NCI-H2171 (cell line): ENCODE measurements at regions not wholly inside any gene's neighbourhood (a gene's known extent, or its start where the extent isn't known, plus 50 kb on each side); places are given as distances from the start of the nearest gene placed in this dataset.

Source experiments
- DNase-seq: peaks from one replicate; lab custom pipeline; 2025; lab: John Stamatoyannopoulos, UW

DNA sequence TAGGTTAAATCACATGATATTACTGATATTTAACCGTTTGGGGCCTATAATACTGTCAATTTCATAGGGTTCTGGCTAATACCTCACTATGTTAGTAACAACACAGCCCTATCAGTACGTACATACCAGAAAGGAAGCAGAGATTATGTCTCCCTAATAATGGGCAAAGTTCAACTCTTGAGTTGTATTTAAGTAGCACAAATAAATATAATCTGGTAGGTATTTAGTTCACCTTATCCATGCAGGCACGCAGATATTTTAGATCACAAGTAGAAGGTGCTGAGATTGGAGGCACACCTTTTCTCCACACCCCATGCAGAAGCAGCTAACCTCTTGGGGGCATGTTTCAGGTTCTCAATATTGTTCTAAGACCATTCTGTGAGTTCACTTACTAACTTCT is 118.9 kb downstream of the IRS1 start:
- DNase-seq, result no peak

- DNase-seq, result no peak
Measured at GRCh38 chr2:226679389-226680065, 120.1 kb downstream of the IRS1 start.

- no peak for DNase-seq
Measured at GRCh38 chr2:226678422-226678821, 121.2 kb downstream of the IRS1 start.

- DNase-seq, result no peak
Measured at GRCh38 chr2:226677080-226677479, 122.5 kb downstream of the IRS1 start.

DNA sequence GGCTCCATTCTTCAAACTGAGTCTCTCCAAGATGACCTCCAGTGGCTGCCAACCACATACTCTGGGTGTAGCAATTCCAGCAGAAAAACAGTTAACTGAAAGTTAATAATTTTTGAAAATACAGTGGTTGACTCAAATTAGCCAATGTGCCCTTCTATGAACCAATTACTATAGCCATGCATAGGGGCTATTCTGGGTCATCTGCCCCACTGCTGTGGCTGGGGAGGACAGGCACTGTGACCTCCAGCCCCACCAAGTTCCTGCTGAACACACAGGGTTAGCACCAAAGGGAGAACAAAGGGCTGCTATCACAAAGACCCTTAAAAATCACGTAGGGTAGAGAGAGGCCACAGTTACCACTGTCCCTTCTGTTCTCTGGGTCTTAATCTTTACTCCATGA is 123.0 kb downstream of the IRS1 start:
- no peak for DNase-seq

DNA sequence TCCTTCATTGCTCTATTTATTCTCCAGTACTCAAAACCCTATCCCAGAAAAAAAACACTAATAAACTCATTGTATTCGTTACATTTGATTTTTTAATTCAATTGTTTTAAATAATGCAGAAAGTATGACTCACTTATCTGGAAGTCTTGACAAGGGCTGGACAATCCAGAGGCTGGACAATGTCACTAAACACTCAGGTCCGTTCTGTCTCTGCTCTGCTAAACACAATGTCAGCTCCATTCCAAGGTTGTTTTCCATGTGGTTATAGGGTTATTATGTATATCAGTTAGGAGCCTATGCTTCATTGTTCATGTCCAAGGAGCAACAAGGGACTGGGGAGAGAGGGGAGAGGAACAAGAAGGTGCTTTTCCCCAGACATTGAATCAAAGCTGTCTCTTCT is 125.5 kb downstream of the IRS1 start:
- DNase-seq, result no peak

- DNase-seq, result no peak
Measured at GRCh38 chr2:226673314-226673723, 126.3 kb downstream of the IRS1 start.

DNA sequence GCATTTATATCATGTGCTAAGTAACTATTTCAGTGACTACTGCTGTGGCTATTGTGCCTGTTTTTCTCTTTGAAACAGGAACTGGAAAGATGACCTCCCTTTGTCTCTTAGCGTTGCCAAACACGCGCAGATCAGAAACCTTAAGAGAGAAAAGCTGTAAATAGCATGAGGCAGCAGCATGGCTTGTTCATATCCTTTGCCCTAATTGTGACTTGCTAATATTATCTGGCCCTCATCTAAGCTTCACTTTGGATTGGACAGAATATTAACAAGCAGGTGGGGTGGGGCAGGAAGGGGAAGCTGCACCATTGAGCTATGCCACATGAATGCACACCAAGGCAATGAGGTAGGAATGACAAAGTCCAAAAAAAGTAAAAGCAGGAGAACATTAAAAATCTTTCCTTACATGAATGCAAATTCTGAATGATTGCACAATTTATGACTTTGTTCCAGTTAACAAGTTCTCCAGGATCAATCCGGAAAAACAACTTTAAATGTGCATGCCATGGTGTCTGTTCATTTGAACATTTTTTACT is 128.4 kb downstream of the IRS1 start:
- DNase-seq, result no peak

- no peak for DNase-seq
Measured at GRCh38 chr2:226669905-226670304, 129.7 kb downstream of the IRS1 start.

DNA sequence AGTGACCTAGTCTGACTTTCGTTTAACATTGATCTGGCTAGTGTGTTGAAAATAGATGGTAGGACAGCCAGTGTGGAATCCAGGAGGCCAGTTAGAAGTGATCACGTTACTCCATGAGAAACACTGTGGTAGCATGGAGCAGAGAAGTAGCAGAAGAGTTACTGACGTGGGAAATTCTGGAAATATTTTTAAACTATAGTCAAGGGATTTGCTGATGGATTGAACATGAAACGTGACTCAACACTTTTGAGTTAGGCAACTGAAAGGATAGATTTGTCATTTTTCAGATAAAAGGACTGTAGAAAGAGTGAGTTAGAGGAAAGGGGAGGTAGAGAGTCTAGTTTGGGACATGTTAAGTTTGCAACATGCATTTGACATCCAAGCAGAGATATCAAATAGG is 130.4 kb downstream of the IRS1 start:
- no peak for DNase-seq

- no peak for DNase-seq
Measured at GRCh38 chr2:226667736-226668135, 131.9 kb downstream of the IRS1 start.

DNA sequence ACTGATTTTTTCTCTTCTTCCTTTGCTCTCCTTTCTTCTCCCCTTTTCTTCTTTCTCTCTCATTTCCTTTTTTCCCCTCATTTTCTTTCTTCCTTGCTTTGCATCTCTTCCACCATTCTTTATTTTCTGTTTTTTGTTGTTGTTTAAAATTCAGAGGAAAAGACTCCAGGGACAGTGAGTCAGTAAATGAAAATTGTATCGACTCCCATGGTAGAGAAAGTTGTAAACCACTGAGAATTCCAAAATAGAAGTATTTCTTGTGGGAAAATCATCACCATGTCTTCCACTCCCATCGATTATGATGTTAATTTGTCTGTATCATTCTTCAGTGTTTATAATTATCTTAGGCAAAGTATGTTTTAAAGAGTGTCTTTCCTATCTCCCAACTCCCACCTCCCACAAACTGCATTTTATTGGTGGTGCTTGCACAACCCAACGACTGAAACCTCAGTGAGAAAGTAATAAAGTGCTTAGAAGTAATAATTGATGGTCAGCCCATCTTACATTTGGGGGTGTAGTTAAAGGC is 134.3 kb downstream of the IRS1 start:
- no peak for DNase-seq

DNA sequence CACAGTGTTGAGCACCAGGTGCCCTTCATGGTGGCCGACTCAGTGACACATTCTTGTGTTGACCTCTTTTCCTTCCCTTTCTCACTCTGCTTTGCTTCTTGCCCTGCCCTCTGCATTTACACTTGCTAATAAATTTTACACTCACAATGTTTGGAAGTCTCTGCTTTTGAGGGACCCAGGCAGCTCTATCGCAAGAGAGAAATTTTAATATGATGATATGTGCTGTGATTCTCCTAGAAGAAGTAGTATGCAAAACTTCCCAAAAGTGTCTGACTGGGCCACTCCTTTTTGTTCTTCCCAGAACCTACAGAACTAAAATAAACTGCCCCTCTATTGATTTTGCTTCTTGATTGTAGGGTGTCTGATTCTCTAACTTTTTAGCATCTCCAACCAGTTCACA is 135.0 kb downstream of the IRS1 start:
- DNase-seq, result no peak

DNA sequence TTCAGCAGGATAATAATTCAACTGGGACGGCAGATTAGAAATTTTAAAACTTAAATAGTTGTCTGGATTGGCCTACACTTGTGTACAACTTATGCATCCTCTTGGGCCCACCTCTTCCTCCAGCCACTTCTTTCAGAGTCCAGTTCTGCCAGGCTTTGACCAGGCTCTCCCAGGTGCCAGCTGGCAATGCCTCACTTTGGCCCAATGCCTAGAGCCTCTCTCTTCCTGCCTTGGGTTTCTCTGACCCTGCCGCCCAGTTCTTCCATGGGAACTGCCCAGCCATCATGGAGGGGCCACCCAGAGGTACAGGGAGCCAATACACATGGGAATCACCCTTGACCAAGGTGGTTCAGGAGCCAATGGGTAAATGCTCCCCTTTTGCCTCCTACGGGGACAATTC is 135.5 kb downstream of the IRS1 start:
- DNase-seq, result no peak

DNA sequence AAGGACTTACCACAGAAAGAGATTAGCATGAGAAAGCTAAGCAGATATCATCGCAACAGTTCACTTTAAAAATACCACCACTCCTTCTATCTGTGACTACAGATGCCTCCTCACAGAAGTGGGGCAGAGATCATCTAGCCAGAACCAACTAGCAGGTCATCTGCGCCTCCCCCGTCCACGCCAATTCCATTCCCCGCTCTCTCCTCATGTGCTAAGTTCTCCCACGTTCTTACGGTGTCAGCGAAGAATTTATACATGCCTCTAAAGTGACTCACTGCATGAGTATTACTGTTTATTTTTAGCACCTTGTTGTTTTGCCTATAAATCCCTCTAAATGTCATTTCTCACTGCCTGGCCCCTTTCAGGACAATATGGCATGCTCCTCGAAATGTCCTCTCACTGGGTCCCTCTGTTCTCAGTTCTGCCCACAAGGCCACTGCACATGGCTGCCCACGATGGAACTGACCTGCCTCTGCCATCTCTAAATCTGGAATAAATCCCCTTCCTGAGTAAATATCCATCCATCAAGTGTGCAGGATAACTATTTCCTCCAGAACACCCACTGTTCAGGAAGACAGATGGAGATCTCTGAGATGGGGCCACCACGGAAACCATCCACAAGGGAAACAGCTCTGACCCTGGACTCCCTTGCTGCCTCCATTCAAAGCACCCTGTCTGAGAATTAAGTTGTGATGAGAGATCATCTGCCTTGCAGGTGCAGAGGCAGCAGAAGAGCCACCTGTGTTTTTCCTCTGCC is 137.7 kb downstream of the IRS1 start:
- DNase-seq, result no peak

DNA sequence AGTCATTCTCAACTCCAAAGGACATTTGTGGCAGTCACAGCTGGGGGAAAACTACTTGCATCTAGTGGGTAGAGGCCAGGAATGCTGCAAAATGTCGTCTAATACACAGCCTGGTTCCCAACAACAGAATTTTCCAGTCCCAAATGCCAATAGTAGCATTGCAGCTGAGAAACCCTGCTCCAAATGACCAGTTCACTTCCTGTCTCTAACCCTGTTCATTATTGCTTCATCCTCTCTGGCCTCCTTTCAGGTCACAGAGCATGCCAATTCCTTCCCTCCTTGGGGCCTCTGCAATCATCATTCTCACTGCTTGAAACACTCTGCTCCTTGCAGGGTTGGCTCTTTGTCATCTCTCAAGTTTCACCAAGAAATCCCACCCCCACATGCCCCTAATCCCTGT is 139.1 kb downstream of the IRS1 start:
- no peak for DNase-seq

- no peak for DNase-seq
Measured at GRCh38 chr2:226660124-226660523, 139.5 kb downstream of the IRS1 start.

GRCh38 chr2:226659410-226659809 is 140.2 kb downstream of the IRS1 start:
- no peak for DNase-seq

DNA sequence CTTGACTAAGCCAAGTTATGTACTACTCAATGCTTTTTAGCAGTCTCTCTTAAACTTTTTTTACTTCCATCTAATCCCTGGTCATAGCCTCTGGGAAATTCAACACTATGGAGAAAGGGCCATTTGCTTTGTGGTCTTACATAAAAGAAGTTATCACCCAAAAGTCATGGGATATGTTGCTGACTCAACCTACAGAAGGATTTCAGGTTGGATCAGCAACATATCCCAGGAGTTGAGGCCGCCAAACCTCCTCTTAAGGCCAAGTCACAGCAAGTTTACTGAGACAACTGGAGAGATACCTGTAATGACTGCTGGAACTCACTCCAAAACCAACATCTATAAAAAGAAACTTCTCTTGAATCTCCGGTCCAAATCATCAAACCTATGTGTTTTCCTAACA is 141.1 kb downstream of the IRS1 start:
- DNase-seq, result no peak

GRCh38 chr2:226657340-226658053 is 142.1 kb downstream of the IRS1 start:
- no peak for DNase-seq

DNA sequence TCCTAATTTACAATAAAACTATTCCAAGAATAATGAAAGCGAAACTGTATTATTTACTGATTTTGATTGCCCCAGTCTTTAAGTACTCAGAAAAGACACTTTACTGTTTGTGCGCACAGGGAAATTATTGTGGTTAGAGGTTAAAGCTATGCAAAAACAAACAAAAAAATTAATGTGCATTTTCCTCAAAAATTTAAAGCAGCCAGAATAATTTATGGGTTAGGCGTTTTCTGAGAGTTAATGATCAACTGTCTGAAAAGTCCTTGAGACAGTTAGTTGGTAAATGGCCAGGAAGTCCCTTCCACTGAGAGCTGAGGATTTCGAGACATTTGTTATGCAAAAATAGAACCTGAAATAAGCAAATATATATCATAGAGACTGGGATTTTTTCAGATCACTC is 143.3 kb downstream of the IRS1 start:
- DNase-seq, result no peak

- no peak for DNase-seq
Measured at GRCh38 chr2:226655871-226656270, 143.7 kb downstream of the IRS1 start.
